H1 (cell line): ENCODE measurements at regions not wholly inside any gene's neighbourhood (a gene's known extent, or its start where the extent isn't known, plus 50 kb on each side); places are given as distances from the start of the nearest gene placed in this dataset.

Experiments used
- BCL11A ChIP-seq, 2 experiments: IDR thresholded peaks; one replicate each; pipeline ENCODE4 v1.6.1; 2011; ENCODE audit warnings: low read depth in 2 of 2, low read length in 2 of 2, mild to moderate bottlenecking in 2 of 2
- CHD1 ChIP-seq: IDR thresholded peaks from 2 replicates; pipeline ENCODE4 v1.6.1; 2012; ENCODE audit warnings: low read depth, low read length, improper control_type of control experiment
- JUND ChIP-seq: IDR thresholded peaks from 2 replicates; pipeline ENCODE4 v1.6.1; 2011; ENCODE audit warnings: mild to moderate bottlenecking, improper control_type of control experiment, low read length
- NANOG ChIP-seq: IDR thresholded peaks from 2 replicates; pipeline ENCODE4 v1.6.1; 2011; ENCODE audit warnings: low read length, low read depth, mild to moderate bottlenecking, inconsistent platforms; ENCODE audit not compliant: insufficient read depth, poor library complexity, severe bottlenecking
- POLR2AphosphoS5 ChIP-seq: IDR thresholded peaks from 2 replicates; pipeline ENCODE4 v1.6.1; 2011; ENCODE audit warnings: low read depth, low read length
- SP1 ChIP-seq: IDR thresholded peaks from 2 replicates; pipeline ENCODE4 v1.6.1; 2011; ENCODE audit warnings: low read depth, low read length
- SP2 ChIP-seq: IDR thresholded peaks from 2 replicates; pipeline ENCODE4 v1.6.1; 2012; ENCODE audit warnings: mild to moderate bottlenecking, low read length, inconsistent platforms
- TEAD4 ChIP-seq: IDR thresholded peaks from 2 replicates; pipeline ENCODE4 v1.6.1; 2012; ENCODE audit warnings: low read depth, low read length, inconsistent platforms, mixed read lengths
- ZNF274 ChIP-seq: IDR thresholded peaks from 2 replicates; pipeline ENCODE4 v1.7.0; 2012; ENCODE audit warnings: low read length, borderline replicate concordance; ENCODE audit errors: extremely low read depth

DNA sequence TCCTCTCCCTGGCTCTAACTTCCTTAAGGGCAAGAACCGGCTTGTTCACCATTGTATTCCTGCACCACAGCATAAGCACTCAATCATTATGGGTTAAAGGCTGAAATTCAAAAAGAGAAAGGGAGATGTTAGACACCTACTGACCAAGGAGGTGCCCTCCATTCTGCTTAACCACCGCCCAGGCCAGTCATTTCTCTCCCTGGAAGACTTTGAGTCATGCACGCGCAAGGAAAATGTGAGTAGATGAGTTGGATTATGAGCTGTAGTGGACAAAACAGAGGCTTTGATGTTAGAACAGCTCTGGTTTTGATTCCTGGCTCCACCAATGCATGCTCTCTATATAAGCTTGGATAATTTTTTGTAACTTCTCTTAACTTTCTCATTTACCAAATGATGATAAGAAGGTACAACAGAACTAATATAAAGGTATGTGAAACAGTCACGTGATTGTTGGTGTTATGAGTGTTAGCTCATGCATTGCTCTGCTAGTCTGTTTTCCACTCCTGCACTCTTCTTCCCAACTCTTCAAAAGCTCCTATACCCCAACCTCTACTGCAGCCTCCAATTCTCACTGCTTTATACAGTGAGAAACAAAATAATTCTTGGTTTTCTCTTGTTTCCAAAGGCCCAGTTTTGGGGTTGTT lies 148.4 kb upstream of the ATP11B start (continued):
- no peak for TF ChIP-seq NANOG
- TF ChIP-seq TEAD4 = no peak
- no peak for TF ChIP-seq BCL11A (IDR thresholded peaks at IDR 0.05; ENCODE audit: low read depth in 2 of 2, low read length in 2 of 2)
- TF ChIP-seq JUND = no peak
- TF ChIP-seq SP1 = no peak
- TF ChIP-seq ZNF274 = no peak
- no peak for TF ChIP-seq SP2
- no peak for TF ChIP-seq POLR2AphosphoS5
- TF ChIP-seq CHD1 = no peak
